OCI-LY1 (cell line): ENCODE measurements at regions not wholly inside any gene's neighbourhood (a gene's known extent, or its start where the extent isn't known, plus 50 kb on each side); places are given as distances from the start of the nearest gene placed in this dataset.

Experiments
- H2AFZ ChIP-seq: fragments of 200-600 bp; sonication (generic), shearing (Covaris generic); 2 replicates; pipeline ENCODE4 v1.6.0; 2014; ENCODE audit warnings: antibody characterized with exemption, mild to moderate bottlenecking, low read length
- H3F3A ChIP-seq: fragments of 200-600 bp; sonication (generic), shearing (Covaris generic); 2 replicates; pipeline ENCODE4 v1.6.0; 2014; ENCODE audit warnings: mild to moderate bottlenecking, antibody characterized with exemption, low read length, moderate library complexity; ENCODE audit not compliant: insufficient read depth
- H3K27ac ChIP-seq: fragments of 200-600 bp; sonication (generic); 2 replicates; pipeline ENCODE4 v1.5.1; 2014; ENCODE audit warnings: low read length, mixed run types, mild to moderate bottlenecking, low read depth; ENCODE audit not compliant: poor library complexity, severe bottlenecking
- H3K27me3 ChIP-seq: fragments of 200-600 bp; sonication (generic); 2 replicates; pipeline ENCODE4 v1.6.0; 2014; ENCODE audit warnings: antibody characterized with exemption, mild to moderate bottlenecking, low read length, moderate library complexity; ENCODE audit not compliant: insufficient read depth
- H3K36me3 ChIP-seq: fragments of 200-600 bp; sonication (generic); 2 replicates; pipeline ENCODE4 v1.6.1; 2014; ENCODE audit warnings: mild to moderate bottlenecking, antibody characterized with exemption, low read length, moderate library complexity, mixed read lengths; ENCODE audit not compliant: insufficient read depth
- H3K4me1 ChIP-seq: fragments of 200-600 bp; sonication (generic); 2 replicates; pipeline ENCODE4 v1.5.1; 2014; ENCODE audit warnings: mild to moderate bottlenecking, low read length, moderate library complexity; ENCODE audit not compliant: insufficient read depth, severe bottlenecking
- H3K4me2 ChIP-seq: fragments of 200-600 bp; sonication (generic), shearing (Covaris generic); 2 replicates; pipeline ENCODE4 v1.6.1; 2014; ENCODE audit warnings: low read length
- H3K4me3 ChIP-seq: fragments of 200-600 bp; sonication (generic); 2 replicates; pipeline ENCODE4 v1.5.1; 2014; ENCODE audit warnings: low read length, low read depth, mild to moderate bottlenecking, mixed read lengths; ENCODE audit not compliant: poor library complexity, severe bottlenecking
- H3K79me2 ChIP-seq: fragments of 200-600 bp; shearing (Covaris generic); 2 replicates; pipeline ENCODE4 v1.6.1; 2016; ENCODE audit warnings: mixed run types, low read length, mixed read lengths; ENCODE audit not compliant: insufficient read depth
- H3K9ac ChIP-seq: fragments of 200-600 bp; sonication (generic), shearing (Covaris generic); 2 replicates; pipeline ENCODE4 v1.6.1; 2014; ENCODE audit warnings: mild to moderate bottlenecking, low read length, mixed read lengths
- H3K9me2 ChIP-seq: fragments of 200-600 bp; sonication (generic), shearing (Covaris generic); 2 replicates; pipeline ENCODE4 v1.6.1; 2014; ENCODE audit warnings: low read depth, mild to moderate bottlenecking, low read length, mixed read lengths
- H3K9me3 ChIP-seq: fragments of 200-600 bp; shearing (Covaris generic); 2 replicates; pipeline ENCODE4 v1.6.1; 2014; ENCODE audit warnings: low read length, mixed read lengths
- H4K20me1 ChIP-seq: fragments of 200-600 bp; sonication (generic), shearing (Covaris generic); 2 replicates; pipeline ENCODE4 v1.6.0; 2016; ENCODE audit warnings: mild to moderate bottlenecking, low read length; ENCODE audit not compliant: insufficient read depth
- EZH2 ChIP-seq: fragments of 200-600 bp; sonication (generic), shearing (Covaris generic); IDR thresholded peaks from 2 replicates; pipeline ENCODE4 v1.8.0; 2017; ENCODE audit warnings: borderline replicate concordance, mixed run types, mild to moderate bottlenecking, antibody characterized with exemption, low read length, moderate library complexity, mixed read lengths
- TF ChIP-seq, protein P1 (sequence below): fragments of 200-600 bp; sonication (generic), shearing (Covaris generic); IDR thresholded peaks from 2 replicates; pipeline ENCODE4 v1.5.1; 2017; ENCODE audit warnings: mild to moderate bottlenecking, antibody characterized with exemption, low read length, moderate library complexity, mixed read lengths

DNA sequence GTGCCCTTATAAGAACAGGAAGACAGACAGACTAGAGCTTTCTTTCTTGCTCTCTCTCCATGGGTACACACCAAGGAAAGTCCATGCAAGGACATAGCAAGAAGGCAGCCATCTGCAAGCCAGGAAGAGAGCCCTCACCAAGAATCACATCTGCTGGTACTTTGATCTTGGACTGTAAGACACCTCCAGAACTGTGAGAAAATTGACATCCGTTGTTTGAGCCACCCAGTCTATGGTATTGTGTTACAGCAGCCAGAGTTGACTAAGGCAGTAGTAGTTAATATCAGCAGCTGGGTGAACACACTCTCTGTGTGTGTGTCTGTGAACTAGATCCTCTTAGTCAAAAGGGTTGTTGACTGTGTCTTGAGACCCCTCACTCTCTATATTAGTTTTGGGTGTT is 53.8 kb upstream of the PPP2R5A start:
- Histone ChIP-seq H3K36me3 (no peaks in the 10 kb centered on the region), H2AFZ (no peak overlapping the region), H3K9me2 (no peaks in the 10 kb centered on the region), H3K4me3 (no peak overlapping the region), H3K9me3 (0 out of 2 replicates have a peak, but pooled peaks cover 2% of the 10 kb centered on the region), H3K4me1 (peaks cover 8% of the 10 kb centered on the region), H3K27ac (no peak overlapping the region), H3K27me3 (no peaks in the 10 kb centered on the region), H3F3A (no peaks in the 10 kb centered on the region), H3K79me2 (no peaks in the 10 kb centered on the region), H4K20me1 (no peaks in the 10 kb centered on the region), H3K9ac (no peak overlapping the region), H3K4me2 (no peak overlapping the region)
- TF ChIP-seq EZH2 = no peak
- TF ChIP-seq, protein P1, sequence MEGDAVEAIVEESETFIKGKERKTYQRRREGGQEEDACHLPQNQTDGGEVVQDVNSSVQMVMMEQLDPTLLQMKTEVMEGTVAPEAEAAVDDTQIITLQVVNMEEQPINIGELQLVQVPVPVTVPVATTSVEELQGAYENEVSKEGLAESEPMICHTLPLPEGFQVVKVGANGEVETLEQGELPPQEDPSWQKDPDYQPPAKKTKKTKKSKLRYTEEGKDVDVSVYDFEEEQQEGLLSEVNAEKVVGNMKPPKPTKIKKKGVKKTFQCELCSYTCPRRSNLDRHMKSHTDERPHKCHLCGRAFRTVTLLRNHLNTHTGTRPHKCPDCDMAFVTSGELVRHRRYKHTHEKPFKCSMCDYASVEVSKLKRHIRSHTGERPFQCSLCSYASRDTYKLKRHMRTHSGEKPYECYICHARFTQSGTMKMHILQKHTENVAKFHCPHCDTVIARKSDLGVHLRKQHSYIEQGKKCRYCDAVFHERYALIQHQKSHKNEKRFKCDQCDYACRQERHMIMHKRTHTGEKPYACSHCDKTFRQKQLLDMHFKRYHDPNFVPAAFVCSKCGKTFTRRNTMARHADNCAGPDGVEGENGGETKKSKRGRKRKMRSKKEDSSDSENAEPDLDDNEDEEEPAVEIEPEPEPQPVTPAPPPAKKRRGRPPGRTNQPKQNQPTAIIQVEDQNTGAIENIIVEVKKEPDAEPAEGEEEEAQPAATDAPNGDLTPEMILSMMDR = no peak

DNA sequence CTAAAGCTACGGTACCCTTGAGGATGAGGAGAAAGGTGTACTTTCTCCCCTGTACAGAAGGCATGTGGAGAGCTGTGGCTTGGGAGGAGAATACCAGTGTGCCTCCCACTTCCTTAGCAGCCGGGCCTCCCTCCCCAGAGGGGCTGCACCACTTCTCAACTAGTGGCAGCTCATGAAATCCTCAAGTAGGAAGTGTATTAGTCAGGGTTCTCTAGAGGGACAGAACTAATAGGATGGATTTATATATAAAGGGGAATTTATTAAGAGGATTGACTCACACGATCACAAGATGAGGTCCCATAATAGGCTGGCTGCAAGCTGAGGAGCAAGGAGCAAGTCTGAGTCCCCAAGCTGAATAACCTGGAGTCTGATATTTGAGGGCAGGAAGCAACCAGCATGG is 53.1 kb upstream of the PPP2R5A start:
- Histone ChIP-seq H3K27ac (no peak overlapping the region), H3K79me2 (no peaks in the 10 kb centered on the region), H3K4me3 (no peak overlapping the region), H3K4me2 (no peak overlapping the region), H3K27me3 (no peaks in the 10 kb centered on the region), H3F3A (no peaks in the 10 kb centered on the region), H3K4me1 (peaks cover 1% of the 10 kb centered on the region), H3K9me3 (0 out of 2 replicates have a peak, but pooled peaks cover 2% of the 10 kb centered on the region), H4K20me1 (no peaks in the 10 kb centered on the region), H3K9ac (no peak overlapping the region), H3K9me2 (no peaks in the 10 kb centered on the region), H2AFZ (no peak overlapping the region), H3K36me3 (no peaks in the 10 kb centered on the region)
- TF ChIP-seq, protein P1 = no peak
- no peak for TF ChIP-seq EZH2

DNA sequence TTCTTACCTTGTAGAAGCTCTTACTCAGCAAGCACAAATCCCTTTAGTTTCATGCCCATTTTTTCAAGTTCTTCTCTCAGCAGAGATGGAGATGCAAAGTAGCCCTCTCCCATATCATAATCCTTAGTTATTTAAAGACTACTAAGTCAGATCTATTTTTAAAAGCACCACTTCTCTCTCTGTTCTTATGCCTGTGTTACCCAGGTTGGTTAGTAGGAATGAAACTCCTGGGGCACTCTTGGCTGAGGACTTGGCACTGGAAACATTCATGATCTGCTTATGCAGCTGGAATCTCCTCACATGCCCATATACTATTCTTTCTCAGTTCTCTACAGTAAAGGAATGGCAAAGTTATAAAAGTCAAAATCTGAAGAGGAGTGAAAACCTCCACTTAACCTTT is 51.9 kb upstream of the PPP2R5A start:
- TF ChIP-seq, protein P1 = no peak
- TF ChIP-seq EZH2 = no peak
- Histone ChIP-seq H2AFZ (no peak overlapping the region), H3K4me1 (no peaks in the 10 kb centered on the region), H3K4me2 (no peak overlapping the region), H3K9me3 (0 out of 2 replicates have a peak, but pooled peaks cover 2% of the 10 kb centered on the region), H3K27ac (no peak overlapping the region), H3K36me3 (no peaks in the 10 kb centered on the region), H3K4me3 (no peak overlapping the region), H3K9ac (no peak overlapping the region), H3K9me2 (no peaks in the 10 kb centered on the region), H3K27me3 (no peaks in the 10 kb centered on the region), H4K20me1 (no peaks in the 10 kb centered on the region), H3F3A (no peaks in the 10 kb centered on the region), H3K79me2 (no peaks in the 10 kb centered on the region)
